ENCODE measurements at regions not wholly inside any gene's neighbourhood (a gene's known extent, or its start where the extent isn't known, plus 50 kb on each side); places are given as distances from the start of the nearest gene placed in this dataset.
"Not testable (repeated sequence)": the region's sequence is repeated elsewhere in the genome, so short reads cannot be mapped to it uniquely, and the experiment has no call there.

DNA sequence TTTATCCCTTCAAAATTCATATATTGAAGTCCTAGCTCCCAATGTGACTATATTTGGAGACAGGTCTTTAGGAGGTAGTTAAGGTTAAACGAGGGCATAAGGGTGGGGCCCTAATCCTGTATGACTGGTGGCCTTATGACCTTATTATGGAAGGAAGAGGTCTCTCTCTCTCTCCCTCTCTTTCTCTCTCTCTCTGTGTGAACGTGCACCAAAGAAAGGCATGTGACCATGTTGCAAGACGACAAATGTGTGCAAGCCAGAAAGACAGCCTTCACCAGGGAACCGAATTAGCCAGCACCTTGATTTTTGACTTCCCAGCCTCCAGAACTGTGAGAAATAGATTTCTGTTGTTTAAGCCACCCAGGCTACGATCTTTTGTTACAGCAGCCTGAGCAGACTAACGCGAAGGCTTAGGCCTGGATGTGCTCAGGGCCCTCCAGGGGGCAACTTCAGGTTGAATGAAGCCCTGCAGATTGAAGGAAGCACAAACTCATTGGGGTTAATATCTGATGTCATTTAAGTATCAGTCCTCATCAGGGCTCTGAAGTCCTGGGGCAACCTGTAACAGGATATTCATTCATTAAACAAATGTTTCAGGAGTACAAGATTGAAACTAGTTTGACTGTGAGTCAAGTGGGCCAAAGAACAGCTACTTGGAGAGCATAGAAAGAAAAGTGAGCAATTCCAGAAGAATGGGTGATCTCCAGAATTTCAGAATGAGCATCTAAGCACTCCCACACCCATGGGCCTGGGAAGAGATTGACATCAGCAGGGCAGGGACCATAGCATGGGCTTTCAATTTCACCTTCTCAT, 157.4 kb upstream of the TNFAIP3 start:
- DNase-seq (ENCODE audit: low read depth): peak; percentile 63

DNA sequence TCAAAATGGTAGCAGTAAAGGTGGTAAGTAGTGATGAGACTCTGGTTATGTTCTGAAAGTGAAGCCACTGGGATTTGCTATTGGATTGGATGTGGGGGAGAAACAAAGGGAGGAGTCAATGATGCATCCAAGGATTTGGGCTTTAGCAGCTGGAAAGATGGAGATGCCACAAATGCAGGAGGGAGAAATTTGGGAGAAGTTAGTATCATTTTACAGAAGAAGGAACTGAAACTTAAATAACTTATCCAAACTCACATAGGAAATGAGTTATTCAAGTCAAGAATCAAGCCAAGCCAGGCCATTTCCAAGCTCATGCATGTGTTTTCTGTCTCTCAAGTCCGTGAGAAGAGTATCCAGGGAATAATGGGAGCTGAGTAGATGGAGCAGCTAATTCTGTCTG, 155.1 kb upstream of the TNFAIP3 start:
- no peak for DNase-seq (ENCODE audit: low read depth)

DNA sequence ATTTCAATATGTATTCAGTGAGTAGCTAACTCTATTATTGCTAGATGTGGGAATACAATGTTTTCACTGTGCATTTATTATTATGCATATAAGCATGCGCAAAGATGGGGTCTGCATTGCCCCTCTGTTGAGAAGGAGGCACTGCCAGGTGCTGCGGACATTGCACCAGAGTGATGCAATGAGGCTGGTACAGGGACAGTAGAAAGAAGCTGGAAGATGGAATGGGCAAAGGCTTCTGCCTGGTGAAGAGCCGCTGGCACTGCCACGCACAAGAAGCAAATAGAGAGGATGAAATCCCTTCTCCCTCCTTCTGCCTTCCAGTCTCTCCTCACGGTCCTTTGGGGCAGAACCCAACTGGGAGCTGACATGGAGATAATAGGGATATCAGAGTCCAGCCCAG, 154.5 kb upstream of the TNFAIP3 start:
- no peak for DNase-seq (ENCODE audit: low read depth)

DNA sequence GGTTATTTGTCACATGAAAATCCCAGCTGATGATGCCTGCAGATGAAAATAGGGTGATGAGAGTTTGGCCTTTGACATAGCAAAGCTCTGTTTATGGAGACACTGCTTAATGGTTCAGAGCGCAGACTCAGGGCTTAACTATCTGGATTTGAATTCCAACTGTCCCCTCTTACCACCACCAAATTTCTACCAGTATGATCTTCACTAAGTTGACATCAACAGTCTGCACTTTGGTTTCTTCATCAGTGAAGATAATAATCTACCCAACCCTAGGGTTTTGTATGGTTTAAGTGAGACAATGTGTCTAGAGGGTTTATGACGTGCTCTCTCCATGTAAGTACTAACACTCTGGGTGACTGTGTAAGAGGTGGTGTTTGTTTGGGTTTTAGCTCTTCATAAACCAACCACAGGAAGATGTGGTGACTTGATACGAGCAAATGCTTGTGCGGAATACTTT, 151.4 kb upstream of the TNFAIP3 start:
- peak; percentile 85 for DNase-seq (ENCODE audit: low read depth)

DNA sequence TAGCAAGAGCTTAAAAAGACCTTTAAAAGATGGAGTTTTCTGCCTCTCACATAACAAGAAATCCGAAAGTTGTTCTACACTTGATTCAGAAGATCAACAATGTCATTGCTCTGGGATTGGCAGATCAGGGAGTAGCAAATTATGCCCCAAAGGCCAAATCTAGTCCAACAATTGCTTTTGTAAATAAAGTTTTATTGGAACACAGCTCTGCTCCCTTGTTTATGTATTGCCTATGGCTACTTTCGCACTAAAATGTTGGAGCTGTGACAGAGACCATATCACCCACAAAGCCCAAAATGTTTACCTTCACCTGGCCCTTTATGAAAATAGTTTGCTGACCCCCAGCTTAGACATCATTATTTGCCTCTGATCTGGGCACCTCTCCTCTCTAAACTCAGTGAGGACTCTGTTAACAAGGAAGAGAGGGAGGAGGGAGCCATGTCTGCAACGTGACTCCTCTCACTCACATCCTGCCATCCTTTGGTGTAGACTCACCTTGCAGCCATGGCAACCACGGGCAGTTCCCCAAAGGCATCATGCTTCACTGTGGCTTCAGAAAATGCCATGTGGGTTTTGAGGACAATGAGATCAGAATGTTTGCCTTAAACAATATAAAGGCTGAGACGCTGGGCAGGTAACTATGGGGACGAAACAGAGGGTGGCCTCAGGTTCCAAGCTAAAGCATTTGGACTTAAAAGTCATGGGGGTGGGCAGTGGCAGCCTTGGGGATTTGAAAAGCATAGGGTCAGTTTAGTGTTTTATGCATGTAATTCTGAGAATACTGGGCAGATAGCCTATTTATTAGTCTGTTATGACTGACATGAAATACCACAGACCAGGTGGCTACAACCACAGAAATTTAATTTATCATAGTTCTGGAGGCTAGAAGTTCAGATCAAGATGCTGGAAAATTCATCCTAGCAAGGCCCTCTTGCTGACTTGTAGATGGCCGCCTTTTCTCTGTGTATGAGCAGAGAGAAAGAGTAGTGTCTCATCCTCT, 149.7 kb upstream of the TNFAIP3 start:
- no peak for DNase-seq (ENCODE audit: low read depth)

DNA sequence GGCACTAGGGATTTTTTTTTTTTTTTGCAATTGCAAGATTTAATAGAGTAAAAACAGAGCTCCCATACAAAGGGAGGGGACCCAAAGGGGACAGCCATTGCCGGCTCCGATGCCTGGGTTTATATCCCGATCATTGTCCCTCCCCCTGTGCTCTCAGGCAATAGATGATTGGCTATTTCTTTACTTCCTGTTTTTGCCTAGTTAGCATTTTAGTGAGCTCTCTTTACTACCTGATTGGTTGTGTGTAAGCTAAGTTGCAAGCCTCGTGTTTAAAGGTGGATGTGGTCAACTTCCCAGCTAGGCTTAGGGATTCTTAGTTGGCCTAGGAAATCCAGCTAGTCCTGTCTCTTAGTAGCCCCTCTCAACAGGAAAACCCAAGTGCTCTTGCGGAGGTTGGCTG, 148.2 kb upstream of the TNFAIP3 start:
- not testable (repeated sequence) for DNase-seq (ENCODE audit: low read depth)

DNA sequence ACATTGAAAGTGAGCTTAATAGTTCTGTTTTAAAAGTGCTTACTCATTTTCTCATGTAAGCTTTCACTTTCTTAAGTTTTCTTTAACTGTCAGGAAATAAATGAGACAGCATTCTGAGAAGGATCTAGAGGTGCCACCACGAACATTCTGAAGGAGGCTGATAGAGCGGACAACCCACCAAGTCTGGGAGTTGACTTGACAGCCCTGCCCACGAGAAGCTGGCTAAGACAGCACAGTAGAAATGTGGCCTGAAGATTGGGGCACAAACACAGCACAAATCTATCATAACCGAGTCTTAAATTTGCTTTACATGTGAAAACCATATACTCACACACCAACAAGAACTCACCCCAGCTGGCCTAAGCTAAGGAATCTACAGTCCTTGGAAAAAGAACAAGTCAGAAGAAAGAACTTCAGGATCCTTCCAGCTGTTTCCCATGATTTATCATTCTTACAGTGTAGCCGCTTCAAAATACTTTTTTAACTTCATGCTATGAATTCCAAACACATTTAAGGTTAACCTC, 144.2 kb upstream of the TNFAIP3 start:
- peak; percentile 26 for DNase-seq (ENCODE audit: low read depth)

DNA sequence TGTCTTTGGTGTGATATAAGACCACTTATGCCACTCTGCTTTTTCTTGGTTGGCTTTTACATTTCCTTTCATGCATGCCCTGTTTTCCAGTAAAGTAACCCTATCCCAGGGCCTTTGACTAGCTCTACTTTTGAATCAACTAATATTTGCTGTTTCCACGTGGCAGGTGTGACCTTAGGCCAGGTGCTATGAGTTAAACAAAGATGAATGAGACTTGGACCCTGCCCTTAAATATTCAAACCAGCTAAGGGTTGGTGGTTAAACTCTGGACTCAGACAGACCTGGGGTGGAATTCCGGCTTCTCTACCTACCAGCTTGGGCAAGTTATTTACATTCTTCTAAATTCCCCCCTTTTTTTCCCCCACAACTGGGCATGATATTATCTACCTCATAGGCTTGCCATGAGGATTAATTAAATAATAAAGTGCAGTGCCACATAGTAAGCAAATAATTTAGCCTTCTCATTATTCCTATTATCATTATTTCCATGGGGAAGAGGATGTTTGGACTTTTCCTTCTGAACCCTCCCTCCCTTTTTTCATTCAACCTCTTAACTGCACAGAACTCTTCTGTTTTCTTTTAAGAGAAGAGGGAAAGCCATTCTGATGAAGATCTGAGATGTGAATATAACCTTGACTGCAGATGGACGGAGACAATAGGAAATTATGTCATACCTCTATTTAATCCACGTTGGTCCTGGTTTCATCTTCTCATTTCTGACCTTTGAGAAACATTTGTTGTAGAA, 143.6 kb upstream of the TNFAIP3 start:
- no peak for DNase-seq (ENCODE audit: low read depth)

DNA sequence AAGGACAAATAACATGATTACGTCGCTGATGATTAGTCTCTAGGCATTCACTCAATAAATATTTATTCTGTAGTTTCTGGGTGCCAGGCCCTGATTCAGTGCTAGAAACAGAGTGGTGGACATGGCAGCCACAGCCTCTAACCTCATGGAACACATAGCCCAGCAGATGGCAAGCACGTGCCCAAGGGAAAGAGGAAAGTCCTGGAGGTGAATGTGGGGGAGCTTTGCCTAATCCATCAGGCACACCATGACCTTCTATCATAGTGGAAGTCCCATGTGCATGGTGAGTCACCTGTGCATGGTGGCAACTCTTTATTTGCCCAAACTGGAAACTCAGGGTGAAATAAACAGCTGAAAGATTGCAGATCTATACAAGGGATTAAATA, 143.0 kb upstream of the TNFAIP3 start:
- DNase-seq (ENCODE audit: low read depth): no peak

DNA sequence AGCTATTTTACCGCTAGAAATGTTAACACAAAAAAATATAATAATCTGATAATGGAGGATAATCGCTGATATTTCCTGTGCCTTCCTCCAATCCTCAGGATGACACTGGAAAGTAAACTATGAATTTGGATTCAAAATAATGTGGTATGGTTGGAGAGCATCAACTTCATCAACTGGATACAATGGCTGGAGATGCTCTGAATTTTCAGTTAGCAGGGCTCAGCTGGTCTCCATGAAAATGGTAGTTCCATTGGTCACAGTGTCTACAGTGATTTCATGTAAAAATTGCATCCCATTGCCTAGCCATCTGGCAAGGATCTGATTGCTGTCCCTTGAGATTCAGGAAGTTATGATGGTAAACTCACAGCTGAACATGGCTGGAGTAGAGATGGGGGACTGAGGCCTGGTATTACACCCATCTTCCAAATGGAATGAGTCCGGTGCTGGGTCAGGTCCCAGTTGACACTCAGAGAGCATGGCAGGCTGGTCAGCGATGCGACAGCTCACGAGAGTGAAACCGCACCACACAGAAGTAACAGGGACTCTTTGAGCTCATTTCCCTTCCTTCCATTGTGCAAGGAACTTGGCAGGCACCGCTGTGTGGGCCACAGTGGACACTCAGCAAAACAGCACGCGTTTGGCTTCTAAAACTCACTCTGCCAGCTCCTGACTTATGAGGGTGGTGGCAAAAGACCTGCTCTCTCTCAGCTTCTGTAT, 142.4 kb upstream of the TNFAIP3 start:
- no peak for DNase-seq (ENCODE audit: low read depth)

DNA sequence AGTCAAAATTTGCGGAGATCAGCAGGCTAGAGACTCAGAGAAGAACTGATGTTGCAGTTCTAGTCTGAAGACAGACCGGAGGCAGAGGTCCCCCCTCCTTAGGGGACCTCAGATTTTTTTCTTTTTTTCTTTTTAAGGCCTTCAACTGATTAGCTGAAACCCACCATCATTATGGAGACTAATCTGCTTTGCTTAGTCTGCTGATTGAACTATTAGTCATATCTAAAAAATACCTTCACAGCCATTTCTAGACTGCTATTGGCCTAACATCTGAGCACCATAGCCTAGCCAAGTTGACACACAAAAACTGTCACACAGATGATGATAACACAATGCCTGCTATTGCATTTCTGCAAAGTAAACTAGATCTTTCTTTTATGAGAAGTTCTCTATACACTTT, 141.1 kb upstream of the TNFAIP3 start:
- DNase-seq (ENCODE audit: low read depth): no peak

DNA sequence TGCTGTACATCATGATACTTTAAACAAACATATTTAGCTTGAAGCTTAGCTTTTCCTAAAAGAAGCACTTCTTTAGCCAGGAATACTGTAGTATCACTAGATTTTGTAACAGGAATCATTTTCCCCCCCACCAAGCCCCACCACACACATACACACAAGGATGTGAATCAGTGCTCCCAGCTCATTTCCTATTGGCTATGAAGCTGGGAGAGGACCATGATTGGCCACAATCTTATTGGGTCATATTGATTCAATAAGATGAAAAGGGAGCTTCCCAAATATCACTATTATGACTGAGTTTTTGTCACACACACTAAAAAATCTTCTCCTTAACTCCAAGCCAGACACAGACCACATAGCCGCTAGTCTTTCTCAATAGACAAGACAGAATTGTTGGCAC, 140.5 kb upstream of the TNFAIP3 start:
- DNase-seq (ENCODE audit: low read depth): no peak

DNA sequence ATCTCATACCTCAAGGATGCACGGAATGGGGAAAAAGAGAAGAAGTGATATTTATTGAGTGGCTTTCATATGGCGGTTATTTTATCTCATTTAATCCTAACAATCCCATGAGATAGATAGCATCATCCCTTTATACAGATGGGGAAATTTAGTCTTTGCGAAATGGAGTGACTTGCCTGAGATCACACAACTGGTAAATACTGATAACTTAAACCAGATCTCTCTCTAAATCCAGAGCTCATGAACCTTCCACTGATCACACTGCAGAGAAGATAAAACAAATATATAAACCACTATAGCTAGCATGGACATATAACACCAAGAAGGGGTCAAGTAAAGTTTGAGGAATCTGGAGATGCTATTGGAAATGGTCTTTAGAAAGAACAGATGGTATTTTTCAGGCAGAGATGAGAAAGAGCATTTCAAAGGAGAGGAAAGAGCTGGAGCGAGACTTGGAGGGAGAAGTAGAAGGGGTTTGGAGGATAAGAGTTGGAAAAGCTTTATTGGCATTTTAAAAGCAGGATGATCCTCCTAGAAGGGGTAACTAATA, 139.8 kb upstream of the TNFAIP3 start:
- DNase-seq (ENCODE audit: low read depth): no peak

DNA sequence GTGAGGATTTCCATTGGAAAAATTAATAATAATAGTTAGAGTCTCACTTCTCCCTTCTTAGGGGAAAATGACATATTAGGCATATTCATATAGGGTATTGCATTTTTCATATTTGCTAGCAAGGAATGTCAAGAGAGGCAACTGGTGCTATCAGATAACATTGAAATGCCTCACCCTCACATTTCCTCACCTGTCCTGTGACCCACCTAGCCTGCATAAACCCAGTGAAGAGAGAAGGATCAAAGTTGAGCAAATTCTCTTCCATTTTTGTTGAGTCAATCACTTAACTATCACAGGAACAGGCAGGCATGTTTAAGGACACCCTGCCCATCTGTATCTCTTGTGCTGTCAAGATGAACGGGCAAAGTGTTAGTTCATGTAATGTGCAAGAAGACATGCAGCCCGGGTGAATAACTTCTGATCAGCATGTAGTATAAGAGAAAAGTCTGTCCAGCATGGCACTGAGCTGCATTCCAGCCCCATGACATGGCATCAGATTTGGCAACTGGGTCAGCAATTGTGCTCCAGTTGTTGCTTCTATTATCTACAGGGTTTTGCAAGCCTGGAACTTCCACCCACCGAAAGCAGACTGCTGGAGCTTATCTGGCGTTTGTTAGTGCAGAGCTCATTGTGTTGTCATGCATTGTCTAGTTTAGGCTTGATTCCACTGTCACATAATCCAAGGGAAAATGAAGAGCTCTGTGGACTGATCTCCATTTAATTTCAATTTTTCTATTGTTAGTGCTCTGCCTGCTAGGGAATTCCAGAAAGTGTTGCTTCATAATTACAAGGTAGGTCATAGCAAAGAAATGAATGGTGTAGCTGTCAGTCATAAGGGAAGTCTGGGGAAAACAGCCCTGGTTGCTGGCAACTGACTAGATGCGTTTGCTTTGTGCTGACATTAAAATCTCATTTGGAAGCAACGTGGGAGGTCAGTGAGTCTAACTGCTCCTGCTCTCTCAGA, 138.4 kb upstream of the TNFAIP3 start:
- DNase-seq (ENCODE audit: low read depth): peak; percentile 86

DNA sequence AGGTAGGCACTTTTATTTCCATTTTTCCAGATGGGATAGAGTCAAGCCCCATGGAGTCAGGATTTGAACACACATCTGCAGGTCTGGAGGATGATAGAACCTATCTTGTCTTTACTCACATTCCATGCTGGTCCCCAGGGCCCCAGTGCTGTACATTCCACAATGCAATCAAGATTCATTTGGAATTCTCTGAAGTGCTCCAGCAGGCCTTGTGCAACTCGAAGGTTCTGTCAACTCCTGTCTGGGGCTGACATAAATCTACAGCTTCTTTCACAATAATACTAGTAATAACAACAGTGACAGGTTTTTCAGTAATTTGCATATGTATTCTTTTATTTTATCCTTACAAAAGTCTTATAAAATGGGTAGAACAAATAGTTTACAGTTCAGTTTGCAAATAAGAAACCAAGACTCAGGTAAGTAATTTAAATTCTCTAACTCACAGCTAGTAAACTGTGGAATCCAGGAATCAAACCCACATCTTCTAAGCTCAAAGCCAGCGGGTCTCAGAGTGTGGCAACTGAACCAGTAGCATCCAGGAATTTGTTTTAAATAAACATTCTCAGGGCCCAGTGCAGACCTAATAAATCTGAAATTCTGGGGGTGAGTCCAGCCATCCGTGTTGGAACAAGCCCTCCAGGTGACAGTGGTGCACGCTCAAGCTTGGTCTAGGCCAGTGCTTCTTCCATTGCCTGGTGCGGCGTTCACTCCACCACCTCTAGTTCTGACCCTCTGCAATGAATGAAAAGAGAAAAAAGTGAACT, 137.0 kb upstream of the TNFAIP3 start:
- DNase-seq (ENCODE audit: low read depth): peak; percentile 79

DNA sequence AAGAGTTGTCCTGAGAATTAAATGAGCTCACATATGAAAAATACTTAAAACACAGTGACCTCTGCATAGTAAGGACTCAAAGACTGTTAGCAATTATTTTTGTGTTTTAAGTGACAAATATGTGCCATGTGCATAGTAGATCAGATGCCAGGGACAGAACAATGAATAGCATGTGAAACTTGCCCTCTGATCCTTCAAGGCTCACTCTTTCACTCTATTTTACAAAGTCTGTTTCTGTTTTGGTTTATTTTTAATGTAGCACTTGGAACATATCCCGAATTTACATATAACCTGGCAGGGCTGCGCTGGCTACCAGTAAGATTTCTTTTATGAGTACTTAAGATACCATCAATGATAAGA, 135.5 kb upstream of the TNFAIP3 start:
- DNase-seq (ENCODE audit: low read depth): no peak

DNA sequence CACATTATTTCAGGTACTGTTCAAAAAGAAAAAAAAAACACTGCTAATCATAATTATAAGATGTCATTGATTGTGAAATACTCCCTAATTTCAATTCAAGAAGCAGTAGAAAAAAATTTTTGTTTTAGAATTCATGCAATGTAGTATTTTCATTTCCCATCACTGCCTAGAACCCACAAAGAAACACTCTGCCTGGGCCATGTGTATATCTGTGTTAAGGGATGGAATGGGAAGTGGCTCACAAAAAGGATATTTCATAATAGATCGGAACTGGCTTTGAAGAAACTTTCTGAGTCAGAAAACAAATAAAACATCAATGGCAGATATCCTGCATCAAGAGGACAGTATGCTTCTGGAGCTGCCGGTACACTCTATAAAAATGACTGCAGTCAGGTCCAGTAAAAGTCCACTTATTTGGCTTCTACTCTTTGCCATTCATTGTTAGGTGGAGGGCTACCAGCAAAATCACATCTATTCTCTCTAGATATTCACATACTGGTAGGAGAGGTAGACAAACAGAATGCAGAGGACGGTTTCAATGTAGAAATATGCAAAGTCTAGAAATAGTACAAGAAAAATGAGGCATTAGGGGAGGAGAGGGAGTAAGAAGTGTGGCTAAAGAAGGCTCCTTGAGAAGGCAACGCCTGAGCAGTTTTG, 135.0 kb upstream of the TNFAIP3 start:
- peak; percentile 75 for DNase-seq (ENCODE audit: low read depth)

DNA sequence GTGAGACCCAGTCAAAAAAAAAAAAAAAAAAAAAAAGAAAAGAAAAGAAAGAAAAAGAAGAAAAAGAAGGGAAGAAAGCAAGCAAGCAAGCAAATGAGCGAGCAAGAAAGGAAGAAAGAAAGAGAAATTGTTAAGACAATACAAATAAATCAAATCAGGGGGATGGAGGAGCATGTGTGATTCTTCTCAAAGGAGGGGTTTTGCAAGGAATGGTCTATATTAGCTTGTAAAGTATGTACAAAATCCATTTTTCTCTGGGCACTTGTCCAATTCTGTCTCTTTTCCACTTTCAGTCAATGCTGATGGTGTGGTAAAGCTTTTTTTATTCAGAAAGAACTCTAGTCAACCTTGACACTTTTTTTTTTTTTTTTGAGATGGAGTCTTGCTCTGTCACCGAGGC, 133.7 kb upstream of the TNFAIP3 start:
- no peak for DNase-seq (ENCODE audit: low read depth)

All from EH (cell line).